Astrocyte (in vitro differentiated cells and primary cell): ENCODE measurements at regions not wholly inside any gene's neighbourhood (a gene's known extent, or its start where the extent isn't known, plus 50 kb on each side); places are given as distances from the start of the nearest gene placed in this dataset.

Experiments used
- DNase-seq: peaks from one replicate; pipeline ENCODE4 v3.0.0-alpha.2; 2010; ENCODE audit warnings: low read depth
- FAIRE-seq: peaks from 2 replicates; lab custom pipeline; 2011; peaks lifted over from hg19 to GRCh38; lab: Jason Lieb, UNC
- H2AFZ ChIP-seq: 2 replicates; pipeline ENCODE4 v1.6.0; 2012; ENCODE audit warnings: low read depth, low read length, inconsistent platforms
- H3K27ac ChIP-seq: 2 replicates; pipeline ENCODE4 v1.5.1; 2011; ENCODE audit warnings: low read depth, low read length, inconsistent platforms
- H3K27me3 ChIP-seq: 2 replicates; pipeline ENCODE4 v1.6.0; 2011; ENCODE audit warnings: low read length, inconsistent platforms; ENCODE audit not compliant: insufficient read depth
- H3K36me3 ChIP-seq: 2 replicates; pipeline ENCODE4 v1.5.1; 2011; ENCODE audit warnings: low read length, inconsistent platforms; ENCODE audit not compliant: insufficient read depth
- H3K4me1 ChIP-seq: 2 replicates; pipeline ENCODE4 v1.5.1; 2011; ENCODE audit warnings: low read length, inconsistent platforms; ENCODE audit not compliant: insufficient read depth
- H3K4me2 ChIP-seq: 2 replicates; pipeline ENCODE4 v1.6.0; 2012; ENCODE audit warnings: low read length, inconsistent platforms
- H3K4me3 ChIP-seq: 2 replicates; pipeline ENCODE4 v1.5.1; 2011; ENCODE audit warnings: low read depth, mild to moderate bottlenecking, low read length, inconsistent platforms; ENCODE audit not compliant: insufficient read depth
- H3K79me2 ChIP-seq: 2 replicates; pipeline ENCODE4 v1.6.0; 2012; ENCODE audit warnings: mild to moderate bottlenecking, low read length, inconsistent platforms; ENCODE audit not compliant: insufficient read depth
- H3K9ac ChIP-seq: 2 replicates; pipeline ENCODE4 v1.6.0; 2012; ENCODE audit warnings: mild to moderate bottlenecking, low read length, inconsistent platforms
- H3K9me3 ChIP-seq: 2 replicates; pipeline ENCODE4 v1.5.1; 2012; ENCODE audit warnings: low read depth, mild to moderate bottlenecking, low read length, inconsistent platforms; ENCODE audit not compliant: insufficient read depth
- H4K20me1 ChIP-seq: 2 replicates; pipeline ENCODE4 v1.6.0; 2012; ENCODE audit warnings: low read length, inconsistent platforms; ENCODE audit not compliant: insufficient read depth
- H3K27ac Mint-ChIP-seq: one replicate; pipeline ENCODE4 v1.8.0; 2021; ENCODE audit warnings: mild to moderate bottlenecking, mixed read lengths; ENCODE audit not compliant: unreplicated experiment
- H3K27me3 Mint-ChIP-seq: one replicate; pipeline ENCODE4 v1.8.0; 2021; ENCODE audit warnings: low read depth, mixed read lengths; ENCODE audit not compliant: unreplicated experiment
- H3K36me3 Mint-ChIP-seq: one replicate; pipeline ENCODE4 v1.8.0; 2021; ENCODE audit warnings: low read depth, mixed read lengths; ENCODE audit not compliant: unreplicated experiment
- H3K4me1 Mint-ChIP-seq: one replicate; pipeline ENCODE4 v1.8.0; 2021; ENCODE audit warnings: low read depth, mixed read lengths; ENCODE audit not compliant: unreplicated experiment
- H3K4me3 Mint-ChIP-seq: one replicate; pipeline ENCODE4 v1.8.0; 2021; ENCODE audit warnings: mild to moderate bottlenecking, moderate library complexity, mixed read lengths; ENCODE audit not compliant: unreplicated experiment
- H3K9me3 Mint-ChIP-seq: one replicate; pipeline ENCODE4 v1.8.0; 2021; ENCODE audit warnings: mild to moderate bottlenecking, mixed read lengths; ENCODE audit not compliant: unreplicated experiment
- EZH2 ChIP-seq: IDR thresholded peaks from 2 replicates; pipeline ENCODE4 v1.6.1; 2012; ENCODE audit warnings: mild to moderate bottlenecking, low read length, inconsistent platforms; ENCODE audit not compliant: insufficient read depth
- TF ChIP-seq, protein P1 (sequence below): IDR thresholded peaks from 2 replicates; pipeline ENCODE4 v1.5.1; 2011; ENCODE audit warnings: low read depth, mild to moderate bottlenecking, inconsistent platforms, low read length, moderate library complexity; ENCODE audit not compliant: insufficient read depth

DNA sequence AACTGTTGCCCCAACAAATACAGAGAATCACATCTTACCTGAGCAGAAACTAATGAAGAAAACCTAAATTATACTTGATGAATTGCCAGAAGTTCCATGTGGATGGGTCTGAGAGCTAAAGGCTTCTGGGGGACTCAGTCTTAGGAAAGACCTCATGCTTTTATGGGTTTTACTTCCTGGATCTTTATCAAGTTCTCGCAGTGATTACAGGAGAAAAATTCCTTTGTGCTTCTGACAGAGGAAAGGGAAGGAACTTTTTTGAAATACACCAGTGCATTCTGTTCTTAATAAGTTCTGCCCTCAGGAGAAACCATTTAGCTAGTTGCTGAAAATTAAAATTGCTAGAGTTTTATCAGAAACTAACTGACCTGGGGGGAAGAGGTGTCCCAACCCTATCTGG lies 203.9 kb upstream of the KITLG start:
- no peaks in the 10 kb centered on the region for H3K36me3 Mint-ChIP-seq
- H2AFZ ChIP-seq = no peak overlapping the region
- DNase-seq (no peak), FAIRE-seq (no peak)
- H3K27ac ChIP-seq = no peak overlapping the region
- H3K79me2 ChIP-seq = no peaks in the 10 kb centered on the region
- no peak overlapping the region for H3K27ac Mint-ChIP-seq
- H3K27me3 ChIP-seq = no peaks in the 10 kb centered on the region
- no peak overlapping the region for H3K4me2 ChIP-seq
- no peak overlapping the region for H3K9ac ChIP-seq
- H3K4me3 Mint-ChIP-seq = no peak overlapping the region
- H3K4me3 ChIP-seq = no peak overlapping the region
- H3K27me3 Mint-ChIP-seq = no peaks in the 10 kb centered on the region
- no peaks in the 10 kb centered on the region for H3K4me1 ChIP-seq
- H3K9me3 ChIP-seq = no peaks in the 10 kb centered on the region
- no peaks in the 10 kb centered on the region for H3K9me3 Mint-ChIP-seq
- H4K20me1 ChIP-seq = no peaks in the 10 kb centered on the region
- TF ChIP-seq, protein P1, sequence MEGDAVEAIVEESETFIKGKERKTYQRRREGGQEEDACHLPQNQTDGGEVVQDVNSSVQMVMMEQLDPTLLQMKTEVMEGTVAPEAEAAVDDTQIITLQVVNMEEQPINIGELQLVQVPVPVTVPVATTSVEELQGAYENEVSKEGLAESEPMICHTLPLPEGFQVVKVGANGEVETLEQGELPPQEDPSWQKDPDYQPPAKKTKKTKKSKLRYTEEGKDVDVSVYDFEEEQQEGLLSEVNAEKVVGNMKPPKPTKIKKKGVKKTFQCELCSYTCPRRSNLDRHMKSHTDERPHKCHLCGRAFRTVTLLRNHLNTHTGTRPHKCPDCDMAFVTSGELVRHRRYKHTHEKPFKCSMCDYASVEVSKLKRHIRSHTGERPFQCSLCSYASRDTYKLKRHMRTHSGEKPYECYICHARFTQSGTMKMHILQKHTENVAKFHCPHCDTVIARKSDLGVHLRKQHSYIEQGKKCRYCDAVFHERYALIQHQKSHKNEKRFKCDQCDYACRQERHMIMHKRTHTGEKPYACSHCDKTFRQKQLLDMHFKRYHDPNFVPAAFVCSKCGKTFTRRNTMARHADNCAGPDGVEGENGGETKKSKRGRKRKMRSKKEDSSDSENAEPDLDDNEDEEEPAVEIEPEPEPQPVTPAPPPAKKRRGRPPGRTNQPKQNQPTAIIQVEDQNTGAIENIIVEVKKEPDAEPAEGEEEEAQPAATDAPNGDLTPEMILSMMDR = no peak
- no peak for TF ChIP-seq EZH2
- H3K4me1 Mint-ChIP-seq = no peaks in the 10 kb centered on the region
- H3K36me3 ChIP-seq = no peaks in the 10 kb centered on the region

DNA sequence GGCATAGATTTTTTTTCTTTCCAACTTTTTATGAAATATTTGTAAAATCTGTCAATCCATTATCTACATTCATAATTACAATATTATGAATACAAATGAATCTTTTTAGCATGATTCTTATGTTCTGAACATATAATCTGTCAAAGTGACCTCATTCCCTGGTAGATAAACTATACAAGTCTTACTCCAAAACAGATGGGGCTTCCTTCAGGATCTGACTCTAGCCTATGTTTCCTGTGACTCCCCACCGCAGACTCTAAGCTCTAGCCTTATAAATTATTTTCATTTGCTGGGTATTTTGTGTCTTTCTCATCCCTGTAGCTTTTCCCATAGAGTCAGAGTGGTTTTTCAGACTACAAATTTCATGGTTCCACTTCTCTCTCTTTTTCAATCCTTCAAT lies 202.1 kb upstream of the KITLG start:
- Mint-ChIP-seq H3K36me3 (no peaks in the 10 kb centered on the region), H3K27me3 (no peaks in the 10 kb centered on the region), H3K9me3 (peaks cover 2% of the 10 kb centered on the region), H3K4me3 (no peak overlapping the region), H3K27ac (no peak overlapping the region), H3K4me1 (no peaks in the 10 kb centered on the region)
- H3K79me2 ChIP-seq = no peaks in the 10 kb centered on the region
- H3K9me3 ChIP-seq = no peaks in the 10 kb centered on the region
- no peaks in the 10 kb centered on the region for H3K27me3 ChIP-seq
- no peak overlapping the region for H3K27ac ChIP-seq
- no peaks in the 10 kb centered on the region for H4K20me1 ChIP-seq
- FAIRE-seq (no peak), DNase-seq (no peak)
- no peaks in the 10 kb centered on the region for H3K4me1 ChIP-seq
- no peak overlapping the region for H3K4me3 ChIP-seq
- H3K36me3 ChIP-seq = no peaks in the 10 kb centered on the region
- TF ChIP-seq, protein P1 = no peak
- no peak for TF ChIP-seq EZH2
- no peak overlapping the region for H3K4me2 ChIP-seq
- no peak overlapping the region for H2AFZ ChIP-seq
- H3K9ac ChIP-seq = no peak overlapping the region

DNA sequence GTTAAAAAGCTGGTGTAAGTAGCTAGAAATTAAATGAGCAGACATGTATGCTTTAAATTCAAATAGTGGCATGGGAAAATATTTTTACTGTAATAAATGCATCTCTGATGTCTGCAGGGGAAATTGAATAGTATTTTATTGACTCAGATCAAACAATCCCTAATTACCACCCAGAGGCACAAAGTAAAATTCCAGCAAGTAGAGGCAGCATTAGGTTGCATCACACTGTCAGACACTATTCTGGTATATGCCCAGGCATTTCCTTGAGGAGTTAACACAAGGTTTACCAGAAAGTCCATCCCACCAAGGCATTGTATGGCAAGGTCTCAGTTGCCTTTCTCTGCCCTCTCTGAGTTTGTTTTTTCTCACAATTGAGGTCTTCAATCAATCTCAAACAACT lies 201.6 kb upstream of the KITLG start:
- Histone ChIP-seq H3K4me3 (no peak overlapping the region), H4K20me1 (no peaks in the 10 kb centered on the region), H3K4me1 (no peaks in the 10 kb centered on the region), H3K27me3 (no peaks in the 10 kb centered on the region), H2AFZ (peak overlapping the region; percentile 31), H3K9me3 (no peaks in the 10 kb centered on the region), H3K9ac (no peak overlapping the region), H3K79me2 (no peaks in the 10 kb centered on the region), H3K27ac (no peak overlapping the region), H3K36me3 (no peaks in the 10 kb centered on the region), H3K4me2 (no peak overlapping the region)
- H3K27me3 Mint-ChIP-seq = no peaks in the 10 kb centered on the region
- TF ChIP-seq EZH2 = no peak
- TF ChIP-seq, protein P1 = no peak
- peak; percentile 13 for DNase-seq
- H3K4me1 Mint-ChIP-seq = no peaks in the 10 kb centered on the region
- H3K36me3 Mint-ChIP-seq = no peaks in the 10 kb centered on the region
- no peak overlapping the region for H3K4me3 Mint-ChIP-seq
- H3K27ac Mint-ChIP-seq = no peak overlapping the region
- peaks cover 2% of the 10 kb centered on the region for H3K9me3 Mint-ChIP-seq
- peak; percentile 29 for FAIRE-seq
